HG02852 (cell line): ENCODE measurements at regions not wholly inside any gene's neighbourhood (a gene's known extent, or its start where the extent isn't known, plus 50 kb on each side); places are given as distances from the start of the nearest gene placed in this dataset.
"Not testable (repeated sequence)": the region's sequence is repeated elsewhere in the genome, so short reads cannot be mapped to it uniquely, and the experiment has no call there.

Source experiments
- ATAC-seq: cut with Tn5 transposase; IDR thresholded peaks from one replicate; pipeline ENCODE4 v1.9.1; 2021; ENCODE audit warnings: mild to moderate bottlenecking, moderate library complexity; ENCODE audit not compliant: unreplicated experiment

DNA sequence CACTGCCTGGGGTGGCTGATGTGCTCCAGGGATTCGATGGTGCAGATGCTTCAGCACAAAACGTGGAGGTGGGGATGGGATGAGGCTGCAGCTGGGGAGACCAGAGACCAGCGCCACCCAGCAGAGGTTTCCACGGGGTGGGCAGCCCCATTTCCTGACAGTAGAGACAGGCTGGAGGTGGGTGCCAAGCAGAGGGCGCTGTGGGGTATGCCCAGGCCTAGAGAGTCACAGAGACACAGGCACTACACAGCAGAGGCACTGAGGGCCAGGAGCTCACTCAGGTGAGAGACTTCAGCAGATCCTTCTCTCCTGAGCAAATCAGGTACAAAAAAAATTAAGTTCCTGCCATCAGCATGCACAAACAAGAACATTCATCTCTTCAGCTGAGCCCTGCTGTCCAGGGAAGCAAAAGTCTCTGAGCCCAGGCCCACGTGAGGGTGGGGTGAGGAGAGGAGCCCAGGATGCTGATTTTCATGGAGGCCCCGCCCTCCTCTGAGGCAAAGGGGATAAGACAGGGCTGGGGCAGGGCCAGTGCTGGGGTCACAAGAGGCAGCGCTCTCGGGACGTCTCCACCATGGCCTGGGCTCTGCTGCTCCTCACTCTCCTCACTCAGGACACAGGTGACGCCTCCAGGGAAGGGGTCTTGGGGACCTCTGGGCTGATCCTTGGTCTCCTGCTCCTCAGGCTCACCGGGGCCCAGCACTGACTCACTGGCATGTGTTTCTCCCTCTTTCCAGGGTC is 53.1 kb downstream of the GGTLC2 start:
- ATAC-seq, result no peak

- no peak for ATAC-seq
Observed at GRCh38 chr22:22698263-22698750, 53.9 kb downstream of the GGTLC2 start.

DNA sequence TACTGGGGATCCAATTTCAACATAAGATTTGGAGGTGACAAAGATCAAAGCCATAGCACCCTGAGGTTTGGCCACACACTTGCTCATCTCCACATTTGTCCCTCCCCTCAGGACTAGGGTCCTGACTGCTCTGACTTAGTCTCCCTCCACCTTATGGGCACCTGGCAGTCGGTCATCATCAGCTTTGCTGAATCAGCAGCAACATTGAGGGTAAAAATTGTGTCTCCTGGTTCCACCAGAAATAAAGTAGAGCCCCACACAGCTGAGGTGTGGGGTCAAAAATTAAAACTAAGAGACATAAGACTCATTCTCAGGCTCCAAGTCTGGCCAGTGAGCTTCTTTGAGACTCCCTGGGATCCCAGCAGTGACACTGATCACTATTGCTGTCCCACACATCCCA is 56.2 kb downstream of the GGTLC2 start:
- ATAC-seq, result no peak

DNA sequence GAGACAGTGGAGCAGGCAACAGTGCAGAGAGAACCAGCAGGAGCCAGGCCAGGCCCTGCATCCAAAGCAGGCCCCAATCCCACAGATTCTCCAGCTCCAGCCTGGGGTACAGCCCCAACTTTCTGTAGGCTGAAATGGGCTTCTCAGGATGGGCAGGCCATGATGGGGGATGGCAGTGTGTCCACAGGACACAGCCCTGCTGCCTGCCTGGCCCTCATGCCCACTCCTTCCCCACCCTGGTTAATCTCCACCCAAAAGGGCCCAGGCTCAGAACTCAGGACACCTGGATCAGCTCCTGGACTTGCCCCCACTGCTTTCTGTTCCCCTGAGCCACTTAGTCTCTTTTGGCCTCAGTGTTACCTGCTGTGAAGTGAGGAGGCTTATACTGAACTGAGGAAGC is 57.1 kb downstream of the GGTLC2 start:
- not testable (repeated sequence) for ATAC-seq

GRCh38 chr22:22702237-22703202 is 58.1 kb downstream of the GGTLC2 start:
- ATAC-seq, result no peak

GRCh38 chr22:22703203-22703570 is 58.8 kb downstream of the GGTLC2 start:
- ATAC-seq, result no peak

GRCh38 chr22:22703715-22704114 is 59.3 kb downstream of the GGTLC2 start:
- ATAC-seq, result no peak

DNA sequence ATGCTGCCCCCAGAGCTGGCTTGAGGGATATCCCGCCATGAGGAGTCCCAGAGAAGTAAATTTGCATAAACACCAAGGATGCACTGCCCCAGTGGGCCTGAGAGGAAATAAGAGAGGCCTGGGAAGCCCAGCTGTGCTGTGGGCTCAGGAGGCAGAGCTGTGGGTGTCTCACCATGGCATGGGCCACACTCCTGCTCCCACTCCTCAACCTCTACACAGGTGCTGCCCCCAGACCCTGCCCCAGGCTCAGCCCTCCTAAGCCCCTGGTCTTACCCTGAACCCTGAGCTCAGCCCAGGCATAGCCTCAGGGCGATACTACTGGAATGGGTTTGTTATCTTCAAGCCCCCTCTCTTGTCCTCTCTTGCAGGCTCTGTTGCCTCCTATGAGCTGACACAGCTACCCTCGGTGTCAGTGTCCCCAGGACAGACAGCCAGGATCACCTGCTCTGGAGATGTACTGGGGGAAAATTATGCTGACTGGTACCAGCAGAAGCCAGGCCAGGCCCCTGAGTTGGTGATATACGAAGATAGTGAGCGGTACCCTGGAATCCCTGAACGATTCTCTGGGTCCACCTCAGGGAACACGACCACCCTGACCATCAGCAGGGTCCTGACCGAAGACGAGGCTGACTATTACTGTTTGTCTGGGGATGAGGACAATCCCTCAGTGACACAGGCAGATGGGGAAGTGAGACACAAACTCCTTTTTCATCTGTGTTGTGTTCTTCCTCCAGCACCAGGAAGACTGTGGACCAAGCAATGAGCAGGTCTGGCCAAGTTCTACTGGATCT is 59.9 kb downstream of the GGTLC2 start:
- no peak for ATAC-seq

- ATAC-seq, result no peak
Observed at GRCh38 chr22:22705328-22706100, 61.1 kb downstream of the GGTLC2 start.

GRCh38 chr22:22706253-22706915 is 62.0 kb downstream of the GGTLC2 start:
- no peak for ATAC-seq

- ATAC-seq, result no peak
Observed at GRCh38 chr22:22709719-22710445, 65.5 kb downstream of the GGTLC2 start.

GRCh38 chr22:22710719-22711531 is 66.5 kb downstream of the GGTLC2 start:
- no peak for ATAC-seq

- ATAC-seq, result no peak
Observed at GRCh38 chr22:22711532-22711913, 67.1 kb downstream of the GGTLC2 start.

DNA sequence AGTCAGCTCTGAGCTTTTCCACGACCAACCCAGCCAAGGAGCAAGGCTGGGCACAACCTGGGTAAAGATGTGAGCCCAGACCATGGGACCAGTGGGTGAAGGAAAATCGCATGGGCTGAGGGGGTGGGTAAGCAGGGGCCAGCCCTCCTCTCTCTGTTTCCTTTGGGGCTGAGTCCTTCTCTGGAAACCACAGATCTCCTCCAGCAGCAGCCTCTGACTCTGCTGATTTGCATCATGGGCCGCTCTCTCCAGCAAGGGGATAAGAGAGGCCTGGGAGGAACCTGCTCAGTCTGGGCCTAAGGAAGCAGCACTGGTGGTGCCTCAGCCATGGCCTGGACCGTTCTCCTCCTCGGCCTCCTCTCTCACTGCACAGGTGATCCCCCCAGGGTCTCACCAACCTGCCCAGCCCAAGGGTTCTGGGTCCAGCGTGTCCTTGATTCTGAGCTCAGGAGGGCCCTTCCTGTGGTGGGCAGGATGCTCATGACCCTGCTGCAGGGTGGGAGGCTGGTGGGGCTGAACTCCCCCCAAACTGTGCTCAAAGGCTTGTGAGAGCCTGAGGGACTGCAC is 67.8 kb downstream of the GGTLC2 start:
- ATAC-seq, result no peak

- ATAC-seq, result no peak
Observed at GRCh38 chr22:22712666-22713365, 68.4 kb downstream of the GGTLC2 start.

GRCh38 chr22:22713416-22713815 is 69.0 kb downstream of the GGTLC2 start:
- no peak for ATAC-seq

GRCh38 chr22:22714600-22715335 is 70.4 kb downstream of the GGTLC2 start:
- no peak for ATAC-seq
